ENCODE measurements at regions not wholly inside any gene's neighbourhood (a gene's known extent, or its start where the extent isn't known, plus 50 kb on each side); places are given as distances from the start of the nearest gene placed in this dataset.

GRCh38 chr4:111546881-111547280 lies 598.4 kb upstream of the FAM241A start:
- H3K9me3 Mint-ChIP-seq: peaks cover 0 to 2% of the 10 kb centered on the region in 2 donors
- ATAC-seq (replicated peaks) (no peak), DNase-seq (no peak)
- H3K4me3 Mint-ChIP-seq: no peak overlapping the region
- no peak overlapping the region for H3K27ac Mint-ChIP-seq
- no peaks in the 10 kb centered on the region for H3K27me3 Mint-ChIP-seq
- H3K36me3 Mint-ChIP-seq: no peaks in the 10 kb centered on the region
- no peaks in the 10 kb centered on the region for H3K4me1 Mint-ChIP-seq

DNA sequence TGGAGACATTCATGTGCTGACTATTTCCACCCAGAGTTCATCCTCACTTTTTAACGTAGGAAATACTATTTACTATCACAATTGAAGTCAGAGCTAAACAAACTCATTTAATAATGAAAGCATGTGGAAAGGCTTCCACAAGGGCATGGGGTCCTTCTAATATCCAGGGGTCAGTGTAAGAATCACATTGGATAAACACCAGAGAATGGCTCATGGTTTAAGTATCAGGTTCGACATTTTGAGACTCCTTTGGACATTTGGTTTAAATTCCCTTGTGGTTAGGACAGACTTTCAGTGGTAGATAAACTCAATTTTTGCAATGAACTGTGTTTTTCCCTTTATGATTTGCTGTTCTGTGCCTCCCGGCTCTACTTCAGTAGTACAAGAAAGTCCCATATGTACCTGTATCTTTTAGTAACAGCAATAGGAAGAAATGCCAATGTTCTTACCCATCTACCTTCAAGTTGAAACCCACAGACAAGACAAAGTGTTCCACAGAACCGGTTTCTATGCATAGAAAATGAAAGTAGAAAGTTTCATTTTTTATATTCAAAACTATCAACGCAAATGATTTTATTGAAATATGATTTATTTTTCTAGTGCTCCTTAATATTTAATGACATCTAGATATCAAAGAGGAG lies 589.0 kb upstream of the FAM241A start:
- ATAC-seq (replicated peaks) (no peak), DNase-seq (no peak)
- Mint-ChIP-seq H3K27ac (no peak overlapping the region), H3K36me3 (no peaks in the 10 kb centered on the region), H3K9me3 (peaks cover 0 to 4% of the 10 kb centered on the region in 2 donors), H3K27me3 (no peaks in the 10 kb centered on the region), H3K4me3 (no peak overlapping the region), H3K4me1 (no peaks in the 10 kb centered on the region)

- Mint-ChIP-seq H3K4me1 (no peaks in the 10 kb centered on the region), H3K4me3 (no peak overlapping the region), H3K36me3 (no peaks in the 10 kb centered on the region), H3K9me3 (peaks cover 0 to 4% of the 10 kb centered on the region in 2 donors), H3K27me3 (no peaks in the 10 kb centered on the region), H3K27ac (no peak overlapping the region)
- no peak for ATAC-seq (replicated peaks)
- no peak for DNase-seq
These were observed 588.4 kb upstream of the FAM241A start for GRCh38 chr4:111556851-111557250.

GRCh38 chr4:111562826-111563225 lies 582.4 kb upstream of the FAM241A start:
- H3K4me1 Mint-ChIP-seq: no peaks in the 10 kb centered on the region
- H3K9me3 Mint-ChIP-seq: peaks cover 4 to 10% of the 10 kb centered on the region in 2 donors
- H3K27ac Mint-ChIP-seq: no peak overlapping the region
- no peaks in the 10 kb centered on the region for H3K27me3 Mint-ChIP-seq
- DNase-seq: no peak
- ATAC-seq (replicated peaks): no peak
- no peak overlapping the region for H3K4me3 Mint-ChIP-seq
- no peaks in the 10 kb centered on the region for H3K36me3 Mint-ChIP-seq

DNA sequence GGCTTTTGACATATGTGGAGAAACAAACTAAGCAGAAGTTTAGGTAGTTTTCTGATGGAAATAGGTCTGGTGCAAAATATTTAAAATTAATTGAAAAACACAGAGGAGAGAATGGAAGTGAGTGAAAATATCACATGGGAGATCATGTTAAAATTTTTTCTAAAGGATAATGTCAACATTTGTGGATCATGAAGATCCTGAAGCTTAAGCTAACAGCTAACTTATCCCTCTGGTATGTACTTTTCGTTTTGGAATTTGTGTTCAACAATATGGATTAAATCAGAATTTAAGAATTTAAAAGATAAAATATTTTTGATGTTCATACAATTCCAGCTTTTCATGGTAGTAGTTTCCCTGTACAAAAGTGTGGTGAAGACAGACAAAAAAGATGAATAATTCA lies 572.8 kb upstream of the FAM241A start:
- Mint-ChIP-seq H3K4me3 (no peak overlapping the region), H3K27me3 (no peaks in the 10 kb centered on the region), H3K27ac (no peak overlapping the region), H3K4me1 (no peaks in the 10 kb centered on the region), H3K9me3 (peaks cover 6 to 8% of the 10 kb centered on the region in 2 donors), H3K36me3 (no peaks in the 10 kb centered on the region)
- no peak for DNase-seq
- ATAC-seq (replicated peaks): no peak

DNA sequence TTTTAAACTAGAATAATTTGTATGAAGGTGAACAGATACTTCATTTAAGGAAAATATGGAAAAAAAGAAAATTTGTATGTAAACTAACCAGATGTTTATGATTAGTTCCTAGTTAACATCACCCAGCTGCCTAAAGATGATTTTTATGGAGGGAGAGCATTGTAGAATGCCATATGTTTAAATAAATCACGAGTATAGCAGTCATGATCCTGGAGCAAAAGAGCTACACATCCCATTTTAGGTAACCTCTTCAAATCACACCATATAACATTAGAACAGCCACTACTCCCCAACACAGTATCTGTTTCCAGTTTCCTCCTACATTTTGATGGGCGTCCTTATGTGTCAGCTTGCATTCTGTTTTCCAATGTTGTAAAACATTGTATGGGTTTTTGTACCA lies 571.9 kb upstream of the FAM241A start:
- H3K36me3 Mint-ChIP-seq: no peaks in the 10 kb centered on the region
- peaks cover 5 to 6% of the 10 kb centered on the region in 2 donors for H3K9me3 Mint-ChIP-seq
- ATAC-seq (replicated peaks): no peak
- DNase-seq: no peak
- no peak overlapping the region for H3K27ac Mint-ChIP-seq
- no peaks in the 10 kb centered on the region for H3K27me3 Mint-ChIP-seq
- no peaks in the 10 kb centered on the region for H3K4me1 Mint-ChIP-seq
- no peak overlapping the region for H3K4me3 Mint-ChIP-seq

DNA sequence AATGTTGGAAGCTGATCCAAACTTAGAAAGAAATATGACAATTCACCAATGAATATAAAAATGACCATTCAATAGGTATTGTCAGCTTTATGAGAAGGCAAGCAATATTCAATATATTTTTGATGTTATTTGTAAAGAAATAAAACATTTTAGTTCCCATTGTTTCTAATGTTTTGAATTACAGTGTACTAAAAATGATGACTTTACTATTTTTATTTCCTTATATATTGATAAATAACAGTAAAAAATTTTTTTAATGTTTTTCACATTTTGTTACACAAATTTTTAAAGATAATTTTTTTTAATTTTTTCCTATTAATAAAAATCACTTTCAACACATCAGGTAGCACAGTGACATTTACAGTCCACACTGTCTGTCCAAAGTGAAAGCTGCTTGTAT lies 565.5 kb upstream of the FAM241A start:
- Mint-ChIP-seq H3K27me3 (no peaks in the 10 kb centered on the region), H3K27ac (no peak overlapping the region), H3K9me3 (peaks cover 8 to 9% of the 10 kb centered on the region in 2 donors), H3K36me3 (no peaks in the 10 kb centered on the region), H3K4me3 (no peak overlapping the region), H3K4me1 (no peaks in the 10 kb centered on the region)
- DNase-seq (no peak), ATAC-seq (replicated peaks) (no peak)

- no peak for ATAC-seq (replicated peaks)
- Mint-ChIP-seq H3K9me3 (no peaks in the 10 kb centered on the region), H3K36me3 (no peaks in the 10 kb centered on the region), H3K27me3 (no peaks in the 10 kb centered on the region), H3K4me3 (no peak overlapping the region), H3K4me1 (no peaks in the 10 kb centered on the region), H3K27ac (no peak overlapping the region)
- DNase-seq: no peak
These were observed 549.8 kb upstream of the FAM241A start for GRCh38 chr4:111595456-111595855.

DNA sequence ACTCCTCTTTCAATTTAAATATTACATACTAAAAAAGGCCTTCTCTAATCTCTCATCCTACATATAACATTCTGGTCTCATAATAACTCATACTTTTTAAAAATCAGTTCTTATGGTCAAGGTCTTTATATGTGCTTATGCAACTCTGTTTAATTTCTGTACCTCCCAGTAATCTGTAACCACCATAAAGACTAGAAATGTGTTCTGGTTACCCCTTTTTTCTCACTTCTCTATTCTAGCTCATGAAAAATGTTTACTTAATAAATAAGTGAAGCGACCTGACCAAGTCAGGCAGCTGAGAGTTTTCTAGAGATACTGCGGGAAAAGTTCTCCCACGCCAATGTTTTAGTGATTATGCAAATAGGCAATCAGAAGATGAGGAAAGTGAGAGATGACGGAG lies 548.8 kb upstream of the FAM241A start:
- no peaks in the 10 kb centered on the region for H3K4me1 Mint-ChIP-seq
- no peak for ATAC-seq (replicated peaks)
- H3K36me3 Mint-ChIP-seq: no peaks in the 10 kb centered on the region

DNA sequence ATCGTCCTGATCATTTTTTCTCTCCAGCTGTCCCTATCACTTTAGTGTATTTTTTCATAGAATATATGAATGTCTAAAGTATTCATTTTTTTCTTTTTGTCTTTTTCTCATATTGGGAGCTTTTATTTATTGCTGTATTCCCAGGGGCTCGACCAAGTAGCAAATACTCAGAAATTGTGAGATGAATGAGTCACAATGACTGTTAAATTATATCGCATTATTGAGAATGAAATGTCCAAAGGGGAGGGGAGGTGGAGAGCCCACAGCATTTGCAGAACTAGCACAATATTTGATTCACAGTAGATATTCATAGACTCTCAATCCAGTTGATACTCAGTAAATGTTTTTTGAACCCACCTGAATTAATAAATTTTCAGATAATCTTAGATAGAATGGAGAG lies 543.6 kb upstream of the FAM241A start:
- H3K4me3 Mint-ChIP-seq: no peak overlapping the region
- no peaks in the 10 kb centered on the region for H3K9me3 Mint-ChIP-seq
- no peaks in the 10 kb centered on the region for H3K36me3 Mint-ChIP-seq
- H3K27me3 Mint-ChIP-seq: no peaks in the 10 kb centered on the region
- H3K4me1 Mint-ChIP-seq: no peaks in the 10 kb centered on the region
- ATAC-seq (replicated peaks): no peak
- no peak overlapping the region for H3K27ac Mint-ChIP-seq
- no peak for DNase-seq

More for the DNA sequence above, 548.8 kb upstream of the FAM241A start:
- no peaks in the 10 kb centered on the region for H3K27me3 Mint-ChIP-seq
- H3K9me3 Mint-ChIP-seq: no peaks in the 10 kb centered on the region
- no peak overlapping the region for H3K27ac Mint-ChIP-seq
- no peak for DNase-seq
- H3K4me3 Mint-ChIP-seq: no peak overlapping the region

GRCh38 chr4:111602848-111603247 lies 542.4 kb upstream of the FAM241A start:
- no peaks in the 10 kb centered on the region for H3K27me3 Mint-ChIP-seq
- H3K27ac Mint-ChIP-seq: no peak overlapping the region
- H3K4me1 Mint-ChIP-seq: no peaks in the 10 kb centered on the region

GRCh38 chr4:111605111-111605510 lies 540.1 kb upstream of the FAM241A start:
- Mint-ChIP-seq H3K36me3 (no peaks in the 10 kb centered on the region), H3K27ac (no peak overlapping the region), H3K9me3 (no peaks in the 10 kb centered on the region), H3K4me3 (no peak overlapping the region), H3K4me1 (no peaks in the 10 kb centered on the region), H3K27me3 (no peaks in the 10 kb centered on the region)
- DNase-seq (no peak), ATAC-seq (replicated peaks) (no peak)

More at GRCh38 chr4:111602848-111603247, 542.4 kb upstream of the FAM241A start:
- H3K4me3 Mint-ChIP-seq: no peak overlapping the region
- H3K36me3 Mint-ChIP-seq: no peaks in the 10 kb centered on the region
- H3K9me3 Mint-ChIP-seq: no peaks in the 10 kb centered on the region
- ATAC-seq (replicated peaks) (no peak), DNase-seq (no peak)

- Mint-ChIP-seq H3K4me1 (no peaks in the 10 kb centered on the region), H3K27ac (no peak overlapping the region), H3K9me3 (peaks cover 0 to 2% of the 10 kb centered on the region in 2 donors), H3K27me3 (no peaks in the 10 kb centered on the region), H3K36me3 (no peaks in the 10 kb centered on the region), H3K4me3 (no peak overlapping the region)
- ATAC-seq (replicated peaks): no peak
- DNase-seq: no peak
These were observed 534.6 kb upstream of the FAM241A start for GRCh38 chr4:111610681-111611080.

GRCh38 chr4:111618908-111619307 lies 526.3 kb upstream of the FAM241A start:
- Mint-ChIP-seq H3K36me3 (no peaks in the 10 kb centered on the region), H3K4me3 (no peak overlapping the region), H3K9me3 (peaks cover 0 to 4% of the 10 kb centered on the region in 2 donors), H3K27ac (no peak overlapping the region), H3K4me1 (no peaks in the 10 kb centered on the region), H3K27me3 (no peaks in the 10 kb centered on the region)
- DNase-seq (no peak), ATAC-seq (replicated peaks) (no peak)

DNA sequence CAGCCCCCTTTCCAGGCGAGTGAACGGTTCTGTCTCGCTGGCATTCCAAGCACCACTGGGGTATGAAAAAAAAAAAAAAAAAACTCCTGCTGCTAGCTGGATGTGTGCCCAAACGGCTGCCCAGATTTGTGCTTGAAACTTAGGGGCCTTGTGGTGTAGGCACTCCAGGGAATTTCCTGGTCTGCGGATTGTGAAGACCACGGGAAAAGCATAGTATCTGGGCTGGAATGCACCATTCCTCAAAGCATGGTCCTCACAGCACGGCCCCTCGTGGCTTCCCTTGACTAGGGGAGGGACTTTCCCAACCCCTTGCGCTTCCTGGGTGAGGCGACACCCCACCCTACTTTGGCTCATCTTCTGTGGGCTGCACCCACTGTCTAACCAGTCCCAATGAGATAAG lies 516.8 kb upstream of the FAM241A start:
- Mint-ChIP-seq H3K9me3 (peaks cover 0 to 2% of the 10 kb centered on the region in 2 donors), H3K27me3 (no peaks in the 10 kb centered on the region), H3K36me3 (no peaks in the 10 kb centered on the region), H3K4me1 (no peaks in the 10 kb centered on the region), H3K27ac (no peak overlapping the region), H3K4me3 (no peak overlapping the region)
- DNase-seq (no peak), ATAC-seq (replicated peaks) (no peak)

DNA sequence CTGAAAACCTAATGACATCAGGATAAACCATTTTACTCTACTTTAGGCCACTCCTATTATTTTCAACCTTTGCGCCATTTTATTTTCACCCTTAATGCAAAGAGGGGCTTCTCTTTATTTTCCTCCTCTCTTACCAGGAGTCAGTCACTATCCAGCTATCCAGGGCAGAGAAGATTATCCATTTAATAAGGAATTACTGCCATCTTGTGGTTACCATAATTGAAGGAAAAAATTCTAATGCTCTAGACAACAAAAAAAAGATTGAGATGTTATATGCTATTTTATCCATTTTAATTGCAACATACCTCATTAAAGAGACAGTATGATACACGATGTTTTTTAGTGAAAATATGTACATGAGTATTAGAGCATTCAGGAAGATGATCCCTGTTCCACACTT lies 514.5 kb upstream of the FAM241A start:
- DNase-seq (no peak), ATAC-seq (replicated peaks) (no peak)
- Mint-ChIP-seq H3K36me3 (no peaks in the 10 kb centered on the region), H3K9me3 (peaks cover 0 to under 1% of the 10 kb centered on the region in 2 donors), H3K27ac (no peak overlapping the region), H3K27me3 (no peaks in the 10 kb centered on the region), H3K4me3 (no peak overlapping the region), H3K4me1 (no peaks in the 10 kb centered on the region)

All from stimulated activated naive B cell treated with anti-CD40 and anti-IgM and Interleukin-4, amounts not matched to agents 10 μg/mL and 1 μg/mL and 100 μg/mL, for 72 hours (primary cell).